IMR-90 (cell line): ENCODE measurements at regions not wholly inside any gene's neighbourhood (a gene's known extent, or its start where the extent isn't known, plus 50 kb on each side); places are given as distances from the start of the nearest gene placed in this dataset.
"Not testable (repeated sequence)": the region's sequence is repeated elsewhere in the genome, so short reads cannot be mapped to it uniquely, and the experiment has no call there.

Experiments
- ATAC-seq: fragments of 200-7000 bp; cut with Tn5 transposase; 2 replicates; pipeline ENCODE4 v1.9.1; 2020; ENCODE audit warnings: low read depth, mild to moderate bottlenecking, moderate library complexity
- BruUV-seq: library from RNA; stranded (reverse); fragments of 400-500 nt; replicated peaks from 2 replicates; lab custom pipeline; 2021; lab: Mats Ljungman, UMichigan
- CTCF ChIA-PET: fragments of 300-600 bp; formaldehyde crosslinking; extraction: SDS; loops from one replicate; lab custom pipeline; 2021; ENCODE audit warnings: antibody characterized with exemption; lab: Yijun Ruan, JAX
- POLR2A ChIA-PET: fragments of 300-600 bp; sonication (Branson Sonifier 250); formaldehyde crosslinking; loops from one replicate; lab custom pipeline; 2022; ENCODE audit warnings: antibody characterized with exemption; ENCODE audit not compliant: unreplicated experiment; lab: Charles Lee
- DNase-seq: peaks from one replicate; pipeline ENCODE4 v3.0.0; 2013
- H2AFZ ChIP-seq: replicated peaks from 2 replicates; pipeline ENCODE3; 2013; ENCODE audit warnings: low read length, mild to moderate bottlenecking; ENCODE audit not compliant: poor library complexity
- H2AK5ac ChIP-seq: 2 replicates; pipeline ENCODE4 v1.6.1; 2013; ENCODE audit warnings: low read depth, low read length, inconsistent platforms
- H2AK9ac ChIP-seq: replicated peaks from 2 replicates; pipeline ENCODE3; 2013; ENCODE audit warnings: mild to moderate bottlenecking, low read depth, low read length, moderate library complexity; ENCODE audit not compliant: poor library complexity
- H2BK120ac ChIP-seq: 2 replicates; pipeline ENCODE4 v1.6.1; 2013; ENCODE audit warnings: low read depth, low read length, inconsistent platforms
- H2BK15ac ChIP-seq: 3 replicates; pipeline ENCODE4 v1.6.1; 2013; ENCODE audit warnings: low read depth, low read length, inconsistent platforms
- H2BK20ac ChIP-seq: 2 replicates; pipeline ENCODE4 v1.6.1; 2013; ENCODE audit warnings: low read depth, mild to moderate bottlenecking, inconsistent platforms, low read length, moderate library complexity
- H2BK5ac ChIP-seq: 2 replicates; pipeline ENCODE4 v1.6.1; 2013; ENCODE audit warnings: mild to moderate bottlenecking, low read depth, low read length, inconsistent platforms; ENCODE audit not compliant: poor library complexity, severe bottlenecking
- H3K14ac ChIP-seq: replicated peaks from 2 replicates; pipeline ENCODE4 v1.6.1; 2013; ENCODE audit warnings: low read depth, low read length, inconsistent platforms
- H3K18ac ChIP-seq: 2 replicates; pipeline ENCODE4 v1.6.1; 2013; ENCODE audit warnings: low read depth, low read length, control low read depth
- H3K23ac ChIP-seq: 2 replicates; pipeline ENCODE4 v1.6.1; 2013; ENCODE audit warnings: low read depth, low read length, inconsistent platforms
- H3K27ac ChIP-seq: 2 replicates; pipeline ENCODE4 v1.5.1; 2013; ENCODE audit warnings: mild to moderate bottlenecking, control low read depth, low read length; ENCODE audit not compliant: insufficient read depth
- H3K27me3 ChIP-seq: 2 replicates; pipeline ENCODE4 v1.6.1; 2013; ENCODE audit warnings: low read length; ENCODE audit not compliant: control insufficient read depth, insufficient read depth
- H3K36me3 ChIP-seq: 2 replicates; pipeline ENCODE4 v1.6.1; 2013; ENCODE audit warnings: low read length, mixed read lengths; ENCODE audit not compliant: control insufficient read depth, insufficient read depth
- H3K4ac ChIP-seq: 2 replicates; pipeline ENCODE4 v1.6.1; 2013; ENCODE audit warnings: low read depth, low read length, inconsistent platforms
- H3K4me1 ChIP-seq: 2 replicates; pipeline ENCODE4 v1.6.1; 2013; ENCODE audit warnings: low read length, mixed read lengths; ENCODE audit not compliant: control insufficient read depth, insufficient read depth
- H3K4me2 ChIP-seq: 2 replicates; pipeline ENCODE4 v1.6.1; 2013; ENCODE audit warnings: low read depth, mild to moderate bottlenecking, control low read depth, low read length, moderate library complexity
- H3K4me3 ChIP-seq: 2 replicates; pipeline ENCODE4 v1.5.1; 2013; ENCODE audit warnings: low read depth, mild to moderate bottlenecking, control low read depth, low read length, moderate library complexity; ENCODE audit not compliant: insufficient read depth
- H3K56ac ChIP-seq: 2 replicates; pipeline ENCODE4 v1.6.1; 2013; ENCODE audit warnings: low read length, inconsistent platforms; ENCODE audit not compliant: insufficient read depth; ENCODE audit errors: extremely low read depth
- H3K79me1 ChIP-seq, 2 experiments: 2 replicates each; pipeline ENCODE4 v1.6.1; 2013; ENCODE audit warnings: low read length in 2 of 2, inconsistent platforms in 1 of 2, low read depth in 1 of 2
- H3K9ac ChIP-seq: 2 replicates; pipeline ENCODE4 v1.6.1; 2013; ENCODE audit warnings: low read depth, low read length, control low read depth
- H3K9me1 ChIP-seq: 2 replicates; pipeline ENCODE4 v1.6.1; 2013; ENCODE audit warnings: low read length, inconsistent platforms; ENCODE audit not compliant: insufficient read depth
- H3K9me3 ChIP-seq: 2 replicates; pipeline ENCODE4 v1.6.1; 2013; ENCODE audit warnings: low read length; ENCODE audit not compliant: control insufficient read depth, insufficient read depth
- H4K20me1 ChIP-seq: 2 replicates; pipeline ENCODE4 v1.6.1; 2013; ENCODE audit warnings: low read length, inconsistent platforms; ENCODE audit not compliant: insufficient read depth
- H4K5ac ChIP-seq: 2 replicates; pipeline ENCODE4 v1.6.1; 2013; ENCODE audit warnings: mild to moderate bottlenecking, low read depth, low read length, control low read depth
- H4K8ac ChIP-seq, 2 experiments: 2 replicates each; pipeline ENCODE4 v1.6.1; 2013; ENCODE audit warnings: low read depth in 2 of 2, low read length in 2 of 2, control low read depth in 1 of 2, inconsistent platforms in 1 of 2
- H4K91ac ChIP-seq: 2 replicates; pipeline ENCODE4 v1.6.1; 2013; ENCODE audit warnings: low read depth, low read length, inconsistent platforms; ENCODE audit not compliant: insufficient read depth
- WGBS, 2 experiments: methylation state at CpG; one replicate each; pipeline versions ENCODE4 v1.1.5 to v1.1.7; 2013; ENCODE audit warnings: missing lambda C conversion rate in 2 of 2; ENCODE audit not compliant: insufficient read length in 1 of 2; ENCODE audit errors: extremely low coverage in 2 of 2; 5-methylcytosine and 5-hydroxymethylcytosine counted together
- dilution Hi-C: fragments of 300-500 bp; cut with HindIII; formaldehyde crosslinking; loops from one replicate; pipeline ENCODE4 v1.14.3; 2018; ENCODE audit warnings: low sequenced_read_pairs; ENCODE audit not compliant: unreplicated experiment
- in situ Hi-C: fragments of 300-500 bp; cut with MboI; formaldehyde crosslinking; loops from 3 replicates; pipeline ENCODE4 v1.14.3; 2019; ENCODE audit warnings: low sequenced_read_pairs, inconsistent platforms, mixed read lengths
- intact Hi-C: fragments of 100-400 bp; cut with micrococcal nuclease; formaldehyde crosslinking; loops from 2 replicates; pipeline ENCODE4 v1.10.0; 2022

GRCh38 chr3:184502841-184503240 is 58.7 kb upstream of the EPHB3 start:
- H2AFZ ChIP-seq, H4K91ac ChIP-seq, DNase-seq, BruUV-seq, ATAC-seq, H4K5ac ChIP-seq, H2BK5ac ChIP-seq, H3K4me2 ChIP-seq, H3K4ac ChIP-seq, POLR2A ChIA-PET, H3K36me3 ChIP-seq, H3K18ac ChIP-seq, in situ Hi-C loops, H3K56ac ChIP-seq, H3K9ac ChIP-seq, dilution Hi-C loops, H3K4me3 ChIP-seq, H4K20me1 ChIP-seq, H3K23ac ChIP-seq, H3K27ac ChIP-seq, H3K14ac ChIP-seq, H2BK20ac ChIP-seq, H2BK15ac ChIP-seq, intact Hi-C loops, H3K9me3 ChIP-seq, H3K4me1 ChIP-seq, H3K79me1 ChIP-seq, H2AK9ac ChIP-seq, H3K9me1 ChIP-seq, H4K8ac ChIP-seq, H2BK120ac ChIP-seq, H2AK5ac ChIP-seq: not testable (repeated sequence)
- H3K27me3 ChIP-seq = peaks cover 38% of the 10 kb centered on the region
- CTCF ChIA-PET = interaction anchor here (1.1 kb wide), 1 partner anchor 11 kb away, joined by 10 read pairs; no protein-coding TSS in a partner anchor
- WGBS, 2 experiments = 0% methylated on average over 1 of the region's 6 CpGs; no CpG with 5 or more reads in 1 of the 2 experiments
